BJ (cell line): ENCODE measurements at regions not wholly inside any gene's neighbourhood (a gene's known extent, or its start where the extent isn't known, plus 50 kb on each side); places are given as distances from the start of the nearest gene placed in this dataset.
A peak's percentile ranks its signal among the peaks of the same experiment; 100 is the strongest.

Experiments
- CTCF ChIA-PET: fragments of 350-600 bp; formaldehyde crosslinking; extraction: SDS; loops from one replicate; lab custom pipeline; 2021; ENCODE audit warnings: antibody characterized with exemption, inconsistent platforms; lab: Yijun Ruan, JAX
- POLR2A ChIA-PET: fragments of 300-600 bp; sonication (Branson Sonifier 250); formaldehyde crosslinking; extraction: SDS; loops from one replicate; lab custom pipeline; 2021; ENCODE audit warnings: antibody characterized with exemption; lab: Charles Lee
- DNase-seq: peaks from one replicate; pipeline ENCODE4 v3.0.0-alpha.2; 2011; ENCODE audit warnings: low read depth
- H3K27me3 ChIP-seq: 2 replicates; pipeline ENCODE4 v1.6.0; 2011; ENCODE audit warnings: low read length; ENCODE audit not compliant: control insufficient read depth, insufficient read depth
- H3K36me3 ChIP-seq: 2 replicates; pipeline ENCODE4 v1.5.1; 2011; ENCODE audit warnings: low read length; ENCODE audit not compliant: control insufficient read depth, insufficient read depth
- H3K4me3 ChIP-seq: 2 replicates; pipeline ENCODE4 v1.5.1; 2011; ENCODE audit warnings: low read depth, mild to moderate bottlenecking, control low read depth, low read length
- CTCF ChIP-seq: IDR thresholded peaks from 2 replicates; pipeline ENCODE4 v1.5.1; 2011; ENCODE audit warnings: low read depth, mild to moderate bottlenecking, control low read depth, inconsistent platforms, low read length, moderate library complexity; ENCODE audit not compliant: insufficient read depth

GRCh38 chr17:70405492-70406220, 236.3 kb downstream of the KCNJ2 start:
- Histone ChIP-seq H3K36me3 (no peaks in the 10 kb centered on the region), H3K27me3 (no peaks in the 10 kb centered on the region), H3K4me3 (no peak overlapping the region)
- ChIA-PET CTCF (no interaction called here), POLR2A (no interaction called here)
- TF ChIP-seq CTCF: no peak
- peak; percentile 31 for DNase-seq

GRCh38 chr17:70407506-70407905, 238.2 kb downstream of the KCNJ2 start:
- H3K27me3 ChIP-seq: no peaks in the 10 kb centered on the region
- H3K36me3 ChIP-seq: no peaks in the 10 kb centered on the region
- no peak overlapping the region for H3K4me3 ChIP-seq
- ChIA-PET CTCF (no interaction called here), POLR2A (no interaction called here)
- DNase-seq: no peak
- no peak for TF ChIP-seq CTCF

GRCh38 chr17:70408768-70409167, 239.4 kb downstream of the KCNJ2 start:
- Histone ChIP-seq H3K4me3 (no peak overlapping the region), H3K27me3 (no peaks in the 10 kb centered on the region), H3K36me3 (no peaks in the 10 kb centered on the region)
- ChIA-PET CTCF (no interaction called here), POLR2A (no interaction called here)
- TF ChIP-seq CTCF: no peak
- DNase-seq: no peak

GRCh38 chr17:70414300-70414699, 245.0 kb downstream of the KCNJ2 start:
- no peak for DNase-seq
- Histone ChIP-seq H3K36me3 (no peaks in the 10 kb centered on the region), H3K4me3 (no peak overlapping the region), H3K27me3 (no peaks in the 10 kb centered on the region)
- CTCF ChIA-PET: no interaction called here
- POLR2A ChIA-PET: no interaction called here
- TF ChIP-seq CTCF: no peak

GRCh38 chr17:70420861-70421445, 251.6 kb downstream of the KCNJ2 start:
- CTCF ChIA-PET: no interaction called here
- Histone ChIP-seq H3K27me3 (no peaks in the 10 kb centered on the region), H3K36me3 (no peaks in the 10 kb centered on the region), H3K4me3 (no peak overlapping the region)
- DNase-seq: no peak
- TF ChIP-seq CTCF: no peak
- POLR2A ChIA-PET: no interaction called here
